Glomerular visceral epithelial cell (primary cell): ENCODE measurements at regions not wholly inside any gene's neighbourhood (a gene's known extent, or its start where the extent isn't known, plus 50 kb on each side); places are given as distances from the start of the nearest gene placed in this dataset.

Experiments used
- DNase-seq: peaks from one replicate; pipeline ENCODE4 v3.0.0-alpha.2; 2016; ENCODE audit errors: extremely low spot score

DNA sequence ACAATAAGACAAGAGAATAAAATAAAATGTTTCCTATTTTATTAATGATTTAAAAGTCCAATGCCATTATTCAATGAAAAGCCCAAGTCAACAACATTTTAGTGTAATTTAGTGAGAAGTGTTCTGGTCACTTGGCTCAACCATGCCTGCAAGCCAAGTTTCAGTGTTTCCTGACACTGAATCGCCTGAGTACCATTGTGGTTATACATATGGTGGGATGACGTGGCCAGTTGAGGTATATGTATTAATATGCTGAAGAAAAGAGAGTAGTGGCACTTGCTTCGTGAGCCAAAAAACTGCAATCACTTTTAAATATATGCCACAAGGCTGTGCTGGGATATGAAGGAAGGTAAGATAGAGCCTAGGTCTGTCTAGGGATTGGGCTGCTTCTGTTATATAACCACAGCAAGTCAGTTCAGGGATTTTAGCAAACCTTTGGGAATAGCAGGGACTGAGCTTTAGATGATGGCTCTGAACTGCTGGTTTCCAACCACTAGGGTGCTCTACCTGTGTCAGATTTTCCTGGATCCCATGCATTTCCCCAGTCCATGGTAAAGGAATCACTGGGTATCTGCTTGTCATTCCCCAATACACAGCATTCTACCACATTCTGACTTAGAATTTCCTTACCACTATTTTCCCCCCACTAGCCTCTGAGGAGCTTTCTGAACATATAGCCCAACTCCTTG lies 214.0 kb upstream of the PRPS1L1 start:
- no peak for DNase-seq

DNA sequence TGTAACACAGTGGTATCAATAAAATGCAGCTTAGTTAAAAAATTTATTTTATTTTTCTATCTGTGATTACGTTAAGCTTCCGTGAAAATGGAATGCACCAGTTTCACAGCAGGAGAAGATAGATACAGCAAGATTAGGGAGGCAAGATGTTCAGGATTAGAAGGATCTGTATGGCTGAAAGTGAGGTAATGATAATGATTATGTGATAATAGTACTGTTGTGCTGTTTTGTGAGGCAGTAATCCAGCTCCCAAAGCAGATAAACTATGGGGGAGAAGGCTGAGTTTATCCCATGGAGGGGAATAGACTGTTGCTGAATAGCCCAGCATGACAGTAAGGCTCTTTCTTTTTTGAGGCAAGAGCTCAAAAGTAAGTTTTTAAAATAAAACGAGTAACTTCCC lies 216.1 kb upstream of the PRPS1L1 start:
- DNase-seq, result no peak

DNA sequence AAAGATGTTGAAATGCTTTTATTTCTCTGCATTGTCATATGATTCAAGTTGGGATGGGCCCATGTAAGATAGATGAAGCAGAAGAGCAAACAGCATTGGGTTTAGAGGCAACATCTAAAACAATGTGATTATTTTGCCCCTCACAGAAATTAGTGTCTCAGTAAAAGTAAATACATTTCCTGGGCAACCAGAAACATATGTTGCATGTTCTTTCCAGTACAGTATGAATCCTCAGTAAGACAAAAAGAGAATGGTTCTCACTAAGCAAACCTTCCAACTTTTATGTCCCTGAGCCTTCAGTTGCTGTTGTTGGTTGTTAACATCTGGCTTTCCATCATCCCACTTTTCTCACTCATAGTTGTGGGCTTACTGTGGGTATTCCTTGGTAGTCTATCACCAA lies 222.5 kb upstream of the PRPS1L1 start:
- DNase-seq, result no peak

DNA sequence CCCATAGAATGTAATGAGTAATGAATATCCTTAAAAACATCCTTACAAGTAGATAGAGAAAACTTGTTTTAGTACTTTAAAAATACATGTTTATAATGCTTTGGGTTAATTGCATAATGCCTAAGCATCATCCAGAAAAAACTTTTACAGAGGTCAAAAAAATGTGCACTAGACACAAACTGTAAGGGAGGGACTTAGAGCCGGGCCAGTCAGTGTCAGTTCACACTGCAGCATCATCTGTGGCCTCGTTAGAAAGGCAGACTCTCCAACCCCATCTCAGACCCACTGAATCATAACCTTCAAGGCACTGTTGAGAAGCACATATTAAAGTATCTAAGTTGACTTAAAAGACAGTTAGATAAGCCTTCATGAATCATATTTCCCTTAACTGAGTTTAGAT lies 230.1 kb upstream of the PRPS1L1 start:
- no peak for DNase-seq

DNA sequence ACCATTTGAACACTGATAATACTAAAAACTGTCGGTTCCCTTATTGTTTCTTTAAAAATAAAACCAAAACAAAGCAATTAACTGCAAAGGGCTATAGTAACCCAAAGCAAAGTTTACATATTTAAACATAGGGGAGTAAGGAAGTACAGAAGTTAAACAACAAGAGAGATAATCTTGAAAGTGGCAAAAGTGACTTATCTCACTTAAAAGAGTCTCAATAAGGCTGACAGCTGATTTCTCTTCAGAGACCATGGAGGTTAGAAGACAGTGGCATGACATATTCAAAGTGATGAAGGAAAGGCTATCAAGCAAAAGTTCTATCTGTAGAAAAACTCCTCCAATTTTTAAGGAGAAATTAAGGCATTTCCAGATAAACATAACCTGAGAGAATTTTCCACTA lies 233.5 kb upstream of the HDAC9 start:
- DNase-seq, result no peak

DNA sequence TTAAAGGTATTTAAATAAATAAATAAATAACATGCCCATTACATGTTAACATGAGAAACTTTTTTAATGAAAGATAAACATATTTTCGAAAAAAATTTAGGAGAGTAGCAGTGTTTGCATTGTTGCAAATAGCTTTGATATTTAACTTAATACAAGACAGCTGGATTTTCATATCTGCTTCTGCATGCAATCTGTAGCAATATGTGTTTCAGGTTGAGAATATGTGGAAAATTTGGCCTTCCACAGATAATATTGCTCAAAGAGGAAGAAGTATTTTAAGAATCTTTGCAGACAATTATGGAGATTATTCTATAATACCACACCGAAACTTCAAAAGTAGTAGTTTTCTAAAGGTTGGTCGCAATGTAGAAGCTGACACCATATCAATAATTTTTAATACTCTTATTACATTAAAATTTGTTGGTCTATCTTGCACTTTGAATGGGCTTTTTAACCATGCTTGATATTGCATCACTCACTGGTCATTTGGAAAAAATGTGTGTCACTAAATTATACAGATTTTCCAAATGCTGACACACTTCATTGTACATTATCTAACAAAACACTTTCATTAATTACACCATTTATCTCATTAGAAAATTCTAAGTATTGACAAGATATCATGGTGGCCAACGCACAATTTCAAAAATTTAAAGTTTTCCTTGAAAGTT lies 229.8 kb upstream of the HDAC9 start:
- no peak for DNase-seq

DNA sequence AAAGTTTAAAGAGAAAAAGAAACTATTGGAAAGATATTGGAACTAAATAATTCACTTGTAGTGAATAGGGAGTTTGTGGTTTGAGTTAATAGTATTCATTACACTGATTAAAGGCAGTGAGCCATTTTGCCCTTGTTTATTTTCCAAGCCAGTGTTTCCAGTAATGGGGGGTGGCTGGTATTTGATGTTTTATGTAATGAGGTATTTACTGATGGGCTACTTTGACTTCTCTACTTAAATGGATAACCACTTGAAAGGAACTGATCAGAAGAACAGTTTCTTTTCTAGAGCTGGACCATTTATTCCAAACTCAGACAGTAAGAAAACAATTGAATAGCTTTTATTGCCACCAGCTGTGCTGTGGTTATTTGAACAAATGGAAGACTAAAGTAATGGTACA lies 227.0 kb upstream of the HDAC9 start:
- no peak for DNase-seq

DNA sequence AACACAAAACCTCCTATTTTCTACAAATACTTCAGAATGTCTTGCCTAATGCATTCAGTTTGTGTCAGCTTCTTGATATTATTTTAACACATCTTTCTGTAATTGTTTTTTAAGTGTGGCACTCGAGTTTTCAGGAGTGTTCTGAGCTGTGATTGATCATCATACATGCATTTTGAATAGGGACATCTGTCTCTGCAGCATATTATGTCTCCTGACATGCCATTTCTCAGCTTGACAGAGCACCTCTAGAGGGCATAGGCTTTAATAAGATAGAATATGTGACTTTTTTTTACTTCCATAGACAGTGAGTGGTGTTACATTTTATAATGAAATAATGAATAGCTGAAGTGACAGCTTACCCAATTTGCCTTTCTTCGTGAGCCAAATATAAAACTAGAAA lies 219.2 kb upstream of the HDAC9 start:
- DNase-seq, result no peak

DNA sequence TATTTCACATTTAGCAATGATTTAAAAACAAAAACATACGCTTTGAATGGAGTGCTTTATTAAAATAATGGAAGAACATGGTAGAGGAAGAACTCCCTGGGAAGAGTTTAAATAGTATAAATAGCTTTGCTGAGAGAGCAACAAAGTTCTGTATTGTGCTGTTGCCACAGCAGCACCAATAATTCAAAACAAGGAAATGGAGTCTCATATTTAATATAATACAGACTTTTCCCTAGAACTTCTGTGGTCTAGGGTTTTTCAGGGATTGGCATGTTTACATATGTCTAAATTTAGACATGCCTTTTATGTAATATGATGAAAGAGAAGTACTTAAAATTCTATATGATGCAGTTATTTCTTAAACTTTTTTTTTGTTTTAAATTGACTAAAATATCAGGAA lies 217.2 kb upstream of the HDAC9 start:
- DNase-seq, result no peak

DNA sequence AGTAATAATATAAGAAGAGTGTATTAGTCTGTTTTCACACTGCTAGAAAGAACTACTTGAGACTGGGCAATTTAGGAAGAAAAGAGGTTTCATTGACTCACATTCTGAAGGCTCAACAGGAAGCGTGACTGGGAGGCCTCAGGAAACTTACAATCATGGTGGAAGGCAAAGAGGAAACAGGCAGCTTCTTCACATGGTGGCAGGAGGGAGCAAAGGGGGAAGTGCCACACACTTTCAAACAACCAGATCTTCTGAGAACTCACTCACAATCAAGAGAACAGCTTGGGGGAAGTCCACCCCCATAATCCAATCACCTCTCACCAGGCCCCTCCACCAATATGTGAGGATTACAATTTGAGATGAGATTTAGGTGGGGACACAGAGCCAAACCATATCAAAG lies 212.5 kb upstream of the HDAC9 start:
- no peak for DNase-seq

DNA sequence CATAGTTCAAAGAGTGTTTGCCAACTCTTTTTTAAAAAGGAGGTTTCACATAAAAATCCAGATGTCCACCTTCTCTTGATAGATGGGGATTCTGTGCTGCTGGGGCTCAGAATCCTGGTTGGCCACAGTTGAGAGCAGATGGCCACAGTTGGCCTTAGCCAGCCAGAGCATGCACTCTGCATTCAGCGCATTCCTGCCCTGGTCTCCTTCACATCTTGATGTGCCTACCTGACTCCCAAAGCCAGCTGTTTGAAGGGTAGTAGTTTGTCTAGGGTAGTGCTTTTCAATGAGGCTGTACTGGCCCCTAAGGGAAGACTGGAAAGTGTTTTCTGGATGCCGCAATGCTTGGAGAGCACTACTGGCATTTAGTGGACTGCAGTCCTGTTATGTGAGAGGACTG lies 208.1 kb upstream of the HDAC9 start:
- no peak for DNase-seq

DNA sequence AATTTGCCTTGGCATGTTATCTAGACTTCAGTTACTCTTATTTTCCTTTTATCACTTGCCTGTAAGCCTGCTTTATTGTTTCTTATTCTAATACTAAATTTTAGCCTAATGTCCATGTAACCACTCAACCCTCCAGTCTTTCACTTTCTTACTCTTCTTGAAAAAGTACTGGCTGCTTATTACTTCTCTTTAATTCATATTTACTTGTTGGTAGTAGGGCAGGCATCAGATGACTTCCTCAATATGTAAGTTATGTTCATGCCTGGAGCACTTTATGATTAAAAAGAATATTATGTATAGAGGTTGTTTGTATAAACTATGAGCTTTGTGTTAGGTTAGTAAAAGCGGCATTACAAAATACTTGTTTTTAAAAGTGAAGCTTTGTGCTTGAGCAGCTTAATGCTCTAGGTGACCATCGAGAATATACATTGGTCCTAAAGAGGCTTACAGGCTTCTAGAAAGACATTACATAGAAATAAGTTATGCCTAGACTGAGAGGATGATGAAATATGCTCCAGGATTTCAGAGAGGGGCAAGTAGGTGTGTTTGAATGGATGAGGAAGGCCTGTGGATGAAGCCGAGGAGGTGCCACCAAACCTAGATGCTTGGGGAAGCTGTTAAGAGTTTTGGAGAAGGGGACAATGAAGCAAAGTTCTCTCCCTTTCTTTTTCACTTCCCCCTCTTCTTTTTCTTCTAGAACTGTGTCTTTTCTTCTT lies 207.1 kb upstream of the HDAC9 start:
- DNase-seq, result no peak

DNA sequence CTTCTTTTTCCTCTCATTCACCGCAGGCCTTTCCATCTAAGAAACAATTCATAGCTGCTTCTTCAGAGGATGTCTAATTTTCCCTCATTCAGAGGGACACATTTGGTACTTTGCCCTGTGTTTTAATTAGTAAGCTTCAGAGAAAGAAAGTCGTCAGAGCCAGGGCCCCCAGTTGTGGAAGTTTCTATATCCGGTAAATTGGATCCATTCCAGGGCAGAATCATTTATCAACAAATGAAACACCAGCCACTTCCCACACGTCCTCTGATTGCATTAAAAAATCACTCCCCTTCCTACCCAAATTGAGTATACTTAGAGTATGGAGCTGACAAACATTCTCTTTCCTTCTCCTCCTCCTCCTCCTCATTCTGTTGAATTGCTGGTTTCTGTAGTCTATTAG lies 205.8 kb upstream of the HDAC9 start:
- DNase-seq, result no peak

DNA sequence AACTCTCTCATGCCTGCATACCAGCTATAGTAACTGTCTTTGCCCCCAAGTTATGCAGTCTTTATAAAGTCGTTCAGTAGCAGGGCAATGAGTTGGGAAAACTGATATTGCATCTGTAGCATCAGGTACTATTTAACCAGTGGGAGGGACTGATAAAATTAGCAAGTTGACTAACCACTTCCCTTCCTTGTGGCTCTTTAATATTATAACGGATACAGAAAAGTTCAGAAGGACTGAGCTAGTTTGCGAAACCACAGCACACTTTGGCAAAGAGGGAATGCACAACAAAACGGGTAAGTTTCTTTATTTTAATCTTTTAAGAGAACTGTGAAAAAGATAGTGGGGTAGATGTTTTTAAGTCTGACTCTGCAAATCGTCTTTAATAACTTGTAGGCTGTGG lies 205.3 kb upstream of the HDAC9 start:
- no peak for DNase-seq

DNA sequence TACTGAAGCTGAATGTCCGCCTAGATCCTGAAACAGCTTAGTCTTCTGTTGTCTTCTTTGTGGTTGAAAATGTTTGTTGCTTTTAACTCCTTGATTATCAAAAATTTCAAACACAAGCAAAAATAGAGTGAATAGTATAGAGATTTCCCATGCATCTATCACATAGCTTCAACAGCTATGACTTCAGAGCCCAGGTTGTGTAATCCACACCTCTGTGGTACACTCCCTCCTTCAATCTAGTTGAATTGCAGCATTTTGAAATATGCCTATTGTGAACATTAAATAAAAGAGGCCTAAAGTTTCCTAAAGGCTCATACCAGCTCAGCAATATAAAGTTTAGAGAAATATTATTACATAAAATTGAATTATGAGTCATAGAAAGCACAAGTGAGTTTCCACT lies 204.7 kb upstream of the HDAC9 start:
- DNase-seq, result no peak

DNA sequence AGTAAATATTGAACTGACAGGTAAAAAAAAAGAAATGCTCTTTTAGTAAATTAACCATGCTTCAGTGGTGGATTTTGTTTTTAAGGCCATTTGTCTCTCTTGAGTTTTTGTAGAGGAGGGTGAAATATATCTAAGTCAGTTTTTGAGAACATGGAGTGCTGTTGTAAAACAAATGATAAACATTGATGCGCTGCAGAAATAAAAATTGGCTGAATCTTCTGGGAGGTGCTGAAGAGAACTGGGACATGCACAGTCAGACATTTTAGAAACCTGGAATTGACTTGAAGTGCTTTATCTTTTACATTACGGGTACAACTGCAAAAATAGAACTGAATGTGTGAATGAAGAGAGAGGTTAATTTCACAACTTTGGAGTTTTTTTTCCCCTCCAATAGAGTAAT lies 203.0 kb upstream of the HDAC9 start:
- no peak for DNase-seq

DNA sequence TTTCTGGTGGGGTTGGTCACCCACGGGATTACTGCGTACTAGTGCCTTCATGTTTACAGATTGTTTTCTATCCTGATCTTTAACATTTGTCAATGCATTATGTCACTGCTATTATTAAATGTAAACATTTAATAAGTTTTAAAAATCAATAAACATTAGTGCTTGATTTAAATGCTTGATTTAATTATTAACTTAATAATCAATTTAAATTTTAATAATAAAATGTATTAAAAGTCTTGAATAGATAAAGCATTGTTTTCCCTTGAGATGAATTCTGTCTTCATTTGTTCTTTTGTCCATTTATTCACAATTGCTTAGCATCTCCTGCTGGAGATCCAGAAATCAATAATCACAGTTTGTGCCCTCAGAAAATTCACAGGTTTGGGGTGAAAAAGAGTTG lies 201.8 kb upstream of the HDAC9 start:
- DNase-seq, result no peak

DNA sequence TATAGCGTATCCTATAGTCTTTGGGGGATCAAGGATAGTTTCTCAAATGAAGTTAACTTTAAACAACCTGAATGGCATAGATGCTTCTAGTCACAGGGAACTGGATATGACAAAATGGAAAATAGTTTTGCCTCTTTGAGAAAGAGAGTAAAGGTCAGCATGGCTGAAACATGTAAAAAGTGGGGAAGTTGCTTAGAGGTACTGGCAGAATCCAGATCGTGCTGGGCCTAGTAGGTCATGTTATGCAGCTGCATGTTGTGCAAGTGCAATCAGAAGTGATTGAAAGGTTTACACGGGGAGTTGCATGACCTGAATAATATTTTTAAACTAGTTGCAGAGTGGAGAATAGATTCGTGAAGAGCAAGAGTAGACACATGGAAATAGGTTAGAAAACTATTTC lies 201.1 kb upstream of the HDAC9 start:
- DNase-seq, result no peak

DNA sequence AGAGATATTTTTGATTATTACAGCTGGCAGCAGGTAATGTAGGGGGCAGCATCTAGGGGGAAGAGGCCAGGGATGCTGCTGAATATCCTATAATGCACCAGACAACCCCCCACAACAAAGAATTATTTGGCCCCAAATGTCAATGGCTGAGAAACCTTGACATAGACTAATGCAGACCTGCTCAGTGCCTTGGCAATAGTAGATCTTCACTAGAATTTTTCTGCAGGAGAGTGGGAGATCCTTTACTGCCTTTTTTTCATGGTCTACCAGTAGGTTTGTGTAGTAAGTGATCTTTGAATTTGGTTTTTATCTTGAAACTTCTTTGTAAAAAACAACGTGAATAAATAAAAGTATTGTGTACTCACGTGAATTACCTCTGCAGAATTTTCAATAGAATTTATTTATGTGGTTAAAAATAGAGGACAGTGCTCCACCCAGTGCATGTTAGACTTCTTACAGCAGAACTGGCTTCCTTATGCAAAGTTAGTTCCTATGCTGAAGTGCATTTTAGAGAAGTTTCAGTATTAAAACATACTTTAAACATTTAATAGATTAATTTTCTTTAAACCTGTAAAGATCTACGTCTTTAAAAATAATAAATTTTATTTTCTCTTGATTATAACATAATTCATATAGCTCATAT lies 199.6 kb upstream of the HDAC9 start:
- no peak for DNase-seq

DNA sequence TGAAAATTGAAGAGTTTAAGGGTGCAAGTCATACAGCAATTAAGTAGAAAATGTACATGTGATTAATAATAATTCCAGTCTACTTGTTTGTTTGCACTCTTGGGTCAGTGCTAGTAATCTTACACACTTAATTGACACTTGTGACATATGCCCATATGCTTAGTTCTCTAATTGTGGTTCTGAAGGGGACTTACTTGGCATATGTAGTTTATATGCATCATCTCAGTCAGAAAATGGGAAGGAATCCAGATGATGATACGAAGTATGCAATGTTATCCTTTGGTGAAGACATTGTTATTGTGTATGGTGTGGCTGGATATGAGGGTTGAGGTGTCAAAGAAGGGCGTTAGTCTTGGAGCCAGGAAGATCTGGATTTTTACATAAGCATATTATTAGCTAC lies 193.5 kb upstream of the HDAC9 start:
- no peak for DNase-seq

DNA sequence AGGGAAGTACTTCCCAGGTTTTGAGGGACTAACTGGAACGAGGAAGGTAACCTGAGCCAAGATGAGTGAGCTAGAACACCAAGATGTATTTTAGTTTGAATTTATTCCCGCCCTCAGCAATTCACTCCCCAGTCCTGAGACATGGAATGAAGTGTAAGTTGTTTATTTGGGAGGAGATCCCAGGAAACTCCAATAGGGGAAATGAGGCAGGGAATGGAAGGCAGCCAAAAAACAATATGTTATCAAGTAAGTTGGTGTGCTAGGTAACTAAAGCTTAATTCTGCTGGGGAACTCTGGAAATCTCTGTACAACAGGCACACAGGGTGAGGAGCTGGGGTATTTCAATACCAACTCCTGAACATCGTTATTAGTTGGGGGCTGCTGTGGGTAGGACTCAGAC lies 189.7 kb upstream of the HDAC9 start:
- no peak for DNase-seq

DNA sequence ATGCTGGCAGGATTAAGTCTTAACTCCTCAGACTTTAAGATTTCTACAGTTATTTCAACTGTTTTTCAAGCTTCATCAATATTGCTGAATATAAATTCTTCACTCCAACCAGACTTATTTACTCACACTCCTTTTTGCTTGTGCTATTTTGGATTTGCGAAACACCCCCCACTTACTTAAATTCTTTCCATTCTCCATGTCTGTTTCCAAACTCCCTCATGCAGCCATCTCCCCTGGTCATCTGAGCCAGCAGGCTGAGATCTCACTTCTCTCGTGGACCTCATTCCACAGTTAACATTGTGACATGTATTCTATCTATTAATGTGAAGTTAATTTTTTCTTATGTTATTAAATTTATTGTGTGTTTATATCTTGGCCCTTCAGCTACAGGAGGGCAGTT lies 188.9 kb upstream of the HDAC9 start:
- no peak for DNase-seq

DNA sequence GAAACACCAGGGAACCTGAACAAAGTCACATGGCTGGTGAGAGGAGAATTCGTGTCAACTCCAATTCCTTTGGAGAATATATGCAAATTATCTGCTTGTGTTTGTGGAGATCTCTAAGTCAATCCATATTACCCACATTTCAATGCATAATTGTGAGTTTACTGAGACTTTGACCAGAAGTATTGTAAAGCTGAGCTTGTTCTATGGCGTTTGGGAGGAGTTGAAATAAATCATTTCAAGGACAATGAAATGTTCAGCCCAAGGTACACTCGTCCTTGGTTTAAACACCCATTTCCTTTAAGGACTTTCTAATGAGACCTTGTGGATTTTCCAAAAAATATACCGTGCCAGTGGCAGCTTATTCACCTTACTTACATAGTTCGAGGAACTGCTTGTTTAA lies 186.6 kb upstream of the HDAC9 start:
- DNase-seq, result no peak
